HEK293 (cell line): ENCODE measurements at regions not wholly inside any gene's neighbourhood (a gene's known extent, or its start where the extent isn't known, plus 50 kb on each side); places are given as distances from the start of the nearest gene placed in this dataset.

Experiments used
- CTCF ChIA-PET: fragments of 350-600 bp; formaldehyde crosslinking; extraction: SDS; loops from one replicate; lab custom pipeline; 2021; ENCODE audit warnings: antibody characterized with exemption; lab: Yijun Ruan, JAX
- POLR2A ChIA-PET: fragments of 300-600 bp; formaldehyde crosslinking; extraction: SDS; loops from one replicate; lab custom pipeline; 2020; ENCODE audit warnings: antibody characterized with exemption, inconsistent platforms; lab: Yijun Ruan, JAX
- H3K27ac ChIP-seq: fragments of 200-500 bp; sonication (Bioruptor generic); 2 replicates; pipeline ENCODE4 v1.5.1; 2014; ENCODE audit warnings: low read depth, low read length, control low read depth, inconsistent platforms; ENCODE audit errors: extremely low read depth
- H3K36me3 ChIP-seq, 2 experiments: fragments of 200-500 bp in 1 of 2; sonication (Bioruptor generic) in 1 of 2; 1 replicate in 1 of 2; 2 replicates in 1 of 2; pipeline ENCODE4 v1.5.1; 2014 to 2017; ENCODE audit warnings: inconsistent platforms in 2 of 2, low read length in 2 of 2; ENCODE audit not compliant: control insufficient read depth in 2 of 2, insufficient read depth in 1 of 2
- H3K4me1 ChIP-seq: fragments of 200-500 bp; sonication (Bioruptor generic); 2 replicates; pipeline ENCODE4 v1.5.1; 2014; ENCODE audit warnings: mild to moderate bottlenecking, low read length, inconsistent platforms; ENCODE audit not compliant: control insufficient read depth, insufficient read depth
- H3K4me3 ChIP-seq: 2 replicates; pipeline ENCODE4 v1.5.1; 2011; ENCODE audit warnings: low read depth, mild to moderate bottlenecking, control low read depth, low read length, moderate library complexity
- H3K9me3 ChIP-seq: fragments of 200-500 bp; sonication (Bioruptor generic); 2 replicates; pipeline ENCODE4 v1.5.1; 2014; ENCODE audit warnings: low read depth, low read length, inconsistent platforms; ENCODE audit not compliant: control insufficient read depth, insufficient read depth
- EGR2 ChIP-seq: fragments of 450-650 bp; formaldehyde crosslinking; IDR thresholded peaks from 2 replicates; pipeline ENCODE4 v1.5.1; 2016; ENCODE audit warnings: low read depth, missing biosample characterization, missing genetic modification characterization
- KLF8 ChIP-seq: fragments of 450-650 bp; formaldehyde crosslinking; IDR thresholded peaks from 2 replicates; pipeline ENCODE4 v1.5.1; 2016; ENCODE audit warnings: missing biosample characterization, missing genetic modification characterization
- SETDB1 ChIP-seq: IDR thresholded peaks from one replicate; pipeline ENCODE4 v1.6.1; 2017; ENCODE audit warnings: mild to moderate bottlenecking, low read length, moderate library complexity, mixed read lengths; ENCODE audit not compliant: insufficient read length
- ZBTB20 ChIP-seq: fragments of 450-650 bp; formaldehyde crosslinking; IDR thresholded peaks from 2 replicates; pipeline ENCODE4 v1.5.1; 2016; ENCODE audit warnings: missing biosample characterization, missing genetic modification characterization
- ZNF202 ChIP-seq: fragments of 450-650 bp; formaldehyde crosslinking; IDR thresholded peaks from 2 replicates; pipeline ENCODE4 v1.5.1; 2016; ENCODE audit warnings: missing biosample characterization, missing genetic modification characterization, borderline replicate concordance
- ZNF221 ChIP-seq: fragments of 450-650 bp; formaldehyde crosslinking; IDR thresholded peaks from 2 replicates; pipeline ENCODE4 v1.5.1; 2017; ENCODE audit warnings: missing biosample characterization, missing genetic modification characterization, borderline replicate concordance
- ZNF223 ChIP-seq: fragments of 450-650 bp; formaldehyde crosslinking; IDR thresholded peaks from 2 replicates; pipeline ENCODE4 v1.5.1; 2016; ENCODE audit warnings: missing biosample characterization, missing genetic modification characterization
- ZNF24 ChIP-seq: fragments of 450-650 bp; formaldehyde crosslinking; IDR thresholded peaks from 2 replicates; pipeline ENCODE4 v1.5.1; 2016; ENCODE audit warnings: missing biosample characterization, missing genetic modification characterization
- ZNF335 ChIP-seq: fragments of 450-650 bp; formaldehyde crosslinking; conservative IDR thresholded peaks from 2 replicates; pipeline ENCODE4 v1.5.1; 2016; ENCODE audit warnings: missing biosample characterization, missing genetic modification characterization
- ZNF596 ChIP-seq: fragments of 450-650 bp; IDR thresholded peaks from 2 replicates; pipeline ENCODE4 v1.5.0; 2018; ENCODE audit warnings: missing biosample characterization, mild to moderate bottlenecking, missing genetic modification characterization, moderate library complexity
- ZNF701 ChIP-seq: fragments of 450-650 bp; formaldehyde crosslinking; IDR thresholded peaks from 2 replicates; pipeline ENCODE4 v1.5.1; 2016; ENCODE audit warnings: missing biosample characterization, missing genetic modification characterization
- ZNF837 ChIP-seq: fragments of 450-650 bp; formaldehyde crosslinking; IDR thresholded peaks from 2 replicates; pipeline ENCODE4 v1.5.1; 2016; ENCODE audit warnings: missing biosample characterization, missing genetic modification characterization
- ZNF843 ChIP-seq: fragments of 450-650 bp; formaldehyde crosslinking; IDR thresholded peaks from 2 replicates; pipeline ENCODE4 v1.5.1; 2016; ENCODE audit warnings: missing biosample characterization, missing genetic modification characterization
- TF ChIP-seq, protein P1 (sequence below): fragments of 450-650 bp; IDR thresholded peaks from 2 replicates; pipeline ENCODE4 v1.5.1; 2018; ENCODE audit warnings: missing biosample characterization, mild to moderate bottlenecking, missing genetic modification characterization
- TF ChIP-seq, protein P2 (sequence below): IDR thresholded peaks from 2 replicates; pipeline ENCODE4 v1.6.1; 2011; ENCODE audit warnings: mild to moderate bottlenecking, low read depth, low read length, borderline replicate concordance
- TF ChIP-seq, protein P3 (sequence below): fragments of 450-650 bp; formaldehyde crosslinking; IDR thresholded peaks from 2 replicates; pipeline ENCODE4 v1.5.1; 2016; ENCODE audit warnings: missing biosample characterization, missing genetic modification characterization, borderline replicate concordance
- TF ChIP-seq, protein P4 (sequence below): fragments of 450-650 bp; formaldehyde crosslinking; IDR thresholded peaks from 2 replicates; pipeline ENCODE4 v1.5.1; 2017; ENCODE audit warnings: missing biosample characterization, missing genetic modification characterization
- TF ChIP-seq, protein P5 (sequence below): fragments of 450-650 bp; formaldehyde crosslinking; IDR thresholded peaks from 2 replicates; pipeline ENCODE4 v1.5.1; 2016; ENCODE audit warnings: missing biosample characterization, missing genetic modification characterization
- TF ChIP-seq, protein P6 (sequence below): fragments of 450-650 bp; formaldehyde crosslinking; IDR thresholded peaks from 2 replicates; pipeline ENCODE4 v1.5.1; 2016; ENCODE audit warnings: missing biosample characterization, missing genetic modification characterization, low read depth

DNA sequence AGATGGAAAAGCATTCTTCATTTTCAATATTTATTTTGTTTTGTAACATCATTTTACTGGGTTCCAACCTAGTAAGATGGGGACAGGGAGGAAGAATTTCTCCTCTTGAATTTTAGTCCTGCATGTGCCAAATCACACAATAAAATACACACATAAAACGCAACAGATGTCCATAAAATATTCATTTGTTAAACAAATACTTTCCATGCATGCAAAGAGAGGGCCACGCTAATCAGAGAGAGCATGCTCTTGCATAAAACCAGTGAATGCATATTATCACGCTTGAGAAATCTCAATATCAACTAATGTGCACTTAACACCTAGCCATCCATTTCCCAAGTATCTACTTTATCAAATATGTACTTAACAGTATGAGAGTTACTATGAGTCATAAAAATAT is 212.6 kb upstream of the TARS1 start:
- CTCF ChIA-PET, result no interaction called here
- Histone ChIP-seq H3K27ac (no peak overlapping the region), H3K9me3 (no peaks in the 10 kb centered on the region)

DNA sequence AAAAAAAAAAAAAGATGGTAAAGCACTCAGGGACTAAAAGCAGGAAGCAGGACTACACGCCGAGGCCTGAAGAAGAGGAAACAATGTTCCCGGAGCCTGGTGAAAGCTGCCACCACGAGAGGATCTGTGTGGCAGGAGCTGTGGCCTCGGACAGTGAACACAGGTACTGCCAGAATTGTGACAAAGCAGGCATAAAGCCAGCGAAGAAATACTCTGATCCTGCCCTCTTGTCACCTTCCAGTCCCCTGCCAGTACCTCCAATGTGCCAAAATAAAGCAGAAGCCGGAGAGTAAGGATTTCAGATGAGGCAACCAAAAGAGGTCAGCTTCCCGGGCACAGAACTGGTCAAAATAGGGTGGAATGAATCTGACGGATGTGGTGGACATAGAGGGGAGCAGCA is 211.5 kb upstream of the TARS1 start:
- POLR2A ChIA-PET, result no interaction called here

More for the DNA sequence above, 212.6 kb upstream of the TARS1 start:
- H3K36me3 ChIP-seq, result no peaks in the 10 kb centered on the region
- POLR2A ChIA-PET, result no interaction called here
- TF ChIP-seq SETDB1, result no peak
- TF ChIP-seq, protein P1, sequence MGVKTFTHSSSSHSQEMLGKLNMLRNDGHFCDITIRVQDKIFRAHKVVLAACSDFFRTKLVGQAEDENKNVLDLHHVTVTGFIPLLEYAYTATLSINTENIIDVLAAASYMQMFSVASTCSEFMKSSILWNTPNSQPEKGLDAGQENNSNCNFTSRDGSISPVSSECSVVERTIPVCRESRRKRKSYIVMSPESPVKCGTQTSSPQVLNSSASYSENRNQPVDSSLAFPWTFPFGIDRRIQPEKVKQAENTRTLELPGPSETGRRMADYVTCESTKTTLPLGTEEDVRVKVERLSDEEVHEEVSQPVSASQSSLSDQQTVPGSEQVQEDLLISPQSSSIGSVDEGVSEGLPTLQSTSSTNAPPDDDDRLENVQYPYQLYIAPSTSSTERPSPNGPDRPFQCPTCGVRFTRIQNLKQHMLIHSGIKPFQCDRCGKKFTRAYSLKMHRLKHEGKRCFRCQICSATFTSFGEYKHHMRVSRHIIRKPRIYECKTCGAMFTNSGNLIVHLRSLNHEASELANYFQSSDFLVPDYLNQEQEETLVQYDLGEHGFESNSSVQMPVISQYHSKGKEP, result peak; percentile 76
- TF ChIP-seq, all 188 proteins: peak for 1
- Histone ChIP-seq H3K4me3 (no peak overlapping the region), H3K4me1 (peaks cover 38% of the 10 kb centered on the region)

DNA sequence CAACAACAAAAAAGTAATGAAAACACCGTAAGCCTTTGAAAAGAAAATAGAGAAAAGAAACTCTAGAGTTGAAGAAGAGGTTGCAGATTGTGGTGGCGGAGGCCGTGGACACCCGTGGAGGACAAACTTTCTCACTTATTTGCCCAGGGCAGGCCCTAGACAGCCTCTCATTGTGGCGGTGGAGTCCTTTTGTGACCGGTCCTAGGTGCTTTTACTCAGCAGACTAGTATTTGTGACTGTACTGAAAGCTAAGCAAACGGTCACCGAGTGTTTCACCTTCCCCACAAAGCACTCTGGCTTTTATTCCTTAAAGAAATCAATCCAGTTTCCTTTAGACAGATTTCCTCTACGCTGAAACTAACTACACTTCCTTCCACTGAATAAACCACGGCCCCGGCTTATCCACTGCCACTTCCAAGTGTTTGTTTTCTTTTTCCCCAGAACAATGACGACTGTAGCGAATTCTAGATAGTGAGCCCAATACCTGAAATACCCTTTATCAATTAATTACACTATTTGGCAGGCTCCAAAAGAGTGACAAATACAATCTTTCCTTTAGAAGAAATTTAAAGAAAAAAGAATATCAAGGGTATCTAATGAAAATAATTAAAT is 210.2 kb upstream of the TARS1 start:
- CTCF ChIA-PET, result interaction anchor here (0.6 kb wide), 1 partner anchor 66 kb away, joined by 3 read pairs; no protein-coding TSS in a partner anchor
- POLR2A ChIA-PET, result no interaction called here
- H3K4me3 ChIP-seq, result no peak overlapping the region
- no peaks in the 10 kb centered on the region for H3K9me3 ChIP-seq
- H3K4me1 ChIP-seq, result peaks cover 45% of the 10 kb centered on the region
- H3K36me3 ChIP-seq, result no peaks in the 10 kb centered on the region
- peak overlapping the region; percentile 34; the same call in 1 of the 2 replicates for H3K27ac ChIP-seq
- TF ChIP-seq ZNF335 (peak; percentile 85), EGR2 (tag by site-specific recombination) (no peak), ZNF843 (tag by site-specific recombination) (0 out of 2 replicates have a peak, but pooled peaks have one; percentile 25), ZNF221 (no peak), ZBTB20 (tag by site-specific recombination) (peak; percentile 26; the same call in 1 of the 2 replicates), ZNF202 (tag by site-specific recombination) (no peak), ZNF701 (tag by site-specific recombination) (no peak), ZNF837 (no peak), ZNF24 (tag by site-specific recombination) (no peak), KLF8 (no peak), ZNF223 (tag by site-specific recombination) (no peak)
- TF ChIP-seq, protein P2, sequence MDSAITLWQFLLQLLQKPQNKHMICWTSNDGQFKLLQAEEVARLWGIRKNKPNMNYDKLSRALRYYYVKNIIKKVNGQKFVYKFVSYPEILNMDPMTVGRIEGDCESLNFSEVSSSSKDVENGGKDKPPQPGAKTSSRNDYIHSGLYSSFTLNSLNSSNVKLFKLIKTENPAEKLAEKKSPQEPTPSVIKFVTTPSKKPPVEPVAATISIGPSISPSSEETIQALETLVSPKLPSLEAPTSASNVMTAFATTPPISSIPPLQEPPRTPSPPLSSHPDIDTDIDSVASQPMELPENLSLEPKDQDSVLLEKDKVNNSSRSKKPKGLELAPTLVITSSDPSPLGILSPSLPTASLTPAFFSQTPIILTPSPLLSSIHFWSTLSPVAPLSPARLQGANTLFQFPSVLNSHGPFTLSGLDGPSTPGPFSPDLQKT, result no peak
- TF ChIP-seq, protein P3, sequence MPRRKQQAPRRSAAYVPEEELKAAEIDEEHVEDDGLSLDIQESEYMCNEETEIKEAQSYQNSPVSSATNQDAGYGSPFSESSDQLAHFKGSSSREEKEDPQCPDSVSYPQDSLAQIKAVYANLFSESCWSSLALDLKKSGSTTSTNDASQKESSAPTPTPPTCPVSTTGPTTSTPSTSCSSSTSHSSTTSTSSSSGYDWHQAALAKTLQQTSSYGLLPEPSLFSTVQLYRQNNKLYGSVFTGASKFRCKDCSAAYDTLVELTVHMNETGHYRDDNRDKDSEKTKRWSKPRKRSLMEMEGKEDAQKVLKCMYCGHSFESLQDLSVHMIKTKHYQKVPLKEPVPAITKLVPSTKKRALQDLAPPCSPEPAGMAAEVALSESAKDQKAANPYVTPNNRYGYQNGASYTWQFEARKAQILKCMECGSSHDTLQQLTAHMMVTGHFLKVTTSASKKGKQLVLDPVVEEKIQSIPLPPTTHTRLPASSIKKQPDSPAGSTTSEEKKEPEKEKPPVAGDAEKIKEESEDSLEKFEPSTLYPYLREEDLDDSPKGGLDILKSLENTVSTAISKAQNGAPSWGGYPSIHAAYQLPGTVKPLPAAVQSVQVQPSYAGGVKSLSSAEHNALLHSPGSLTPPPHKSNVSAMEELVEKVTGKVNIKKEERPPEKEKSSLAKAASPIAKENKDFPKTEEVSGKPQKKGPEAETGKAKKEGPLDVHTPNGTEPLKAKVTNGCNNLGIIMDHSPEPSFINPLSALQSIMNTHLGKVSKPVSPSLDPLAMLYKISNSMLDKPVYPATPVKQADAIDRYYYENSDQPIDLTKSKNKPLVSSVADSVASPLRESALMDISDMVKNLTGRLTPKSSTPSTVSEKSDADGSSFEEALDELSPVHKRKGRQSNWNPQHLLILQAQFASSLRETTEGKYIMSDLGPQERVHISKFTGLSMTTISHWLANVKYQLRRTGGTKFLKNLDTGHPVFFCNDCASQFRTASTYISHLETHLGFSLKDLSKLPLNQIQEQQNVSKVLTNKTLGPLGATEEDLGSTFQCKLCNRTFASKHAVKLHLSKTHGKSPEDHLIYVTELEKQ (tag by site-specific recombination), result no peak
- TF ChIP-seq, protein P4, sequence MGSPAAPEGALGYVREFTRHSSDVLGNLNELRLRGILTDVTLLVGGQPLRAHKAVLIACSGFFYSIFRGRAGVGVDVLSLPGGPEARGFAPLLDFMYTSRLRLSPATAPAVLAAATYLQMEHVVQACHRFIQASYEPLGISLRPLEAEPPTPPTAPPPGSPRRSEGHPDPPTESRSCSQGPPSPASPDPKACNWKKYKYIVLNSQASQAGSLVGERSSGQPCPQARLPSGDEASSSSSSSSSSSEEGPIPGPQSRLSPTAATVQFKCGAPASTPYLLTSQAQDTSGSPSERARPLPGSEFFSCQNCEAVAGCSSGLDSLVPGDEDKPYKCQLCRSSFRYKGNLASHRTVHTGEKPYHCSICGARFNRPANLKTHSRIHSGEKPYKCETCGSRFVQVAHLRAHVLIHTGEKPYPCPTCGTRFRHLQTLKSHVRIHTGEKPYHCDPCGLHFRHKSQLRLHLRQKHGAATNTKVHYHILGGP (tag by site-specific recombination), result no peak
- TF ChIP-seq, protein P5, sequence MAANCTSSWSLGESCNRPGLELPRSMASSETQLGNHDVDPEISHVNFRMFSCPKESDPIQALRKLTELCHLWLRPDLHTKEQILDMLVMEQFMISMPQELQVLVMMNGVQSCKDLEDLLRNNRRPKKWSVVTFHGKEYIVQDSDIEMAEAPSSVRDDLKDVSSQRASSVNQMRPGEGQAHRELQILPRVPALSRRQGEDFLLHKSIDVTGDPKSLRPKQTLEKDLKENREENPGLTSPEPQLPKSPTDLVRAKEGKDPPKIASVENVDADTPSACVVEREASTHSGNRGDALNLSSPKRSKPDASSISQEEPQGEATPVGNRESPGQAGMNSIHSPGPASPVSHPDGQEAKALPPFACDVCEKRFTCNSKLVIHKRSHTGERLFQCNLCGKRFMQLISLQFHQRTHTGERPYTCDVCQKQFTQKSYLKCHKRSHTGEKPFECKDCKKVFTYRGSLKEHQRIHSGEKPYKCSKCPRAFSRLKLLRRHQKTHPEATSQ, result no peak
- TF ChIP-seq, protein P6, sequence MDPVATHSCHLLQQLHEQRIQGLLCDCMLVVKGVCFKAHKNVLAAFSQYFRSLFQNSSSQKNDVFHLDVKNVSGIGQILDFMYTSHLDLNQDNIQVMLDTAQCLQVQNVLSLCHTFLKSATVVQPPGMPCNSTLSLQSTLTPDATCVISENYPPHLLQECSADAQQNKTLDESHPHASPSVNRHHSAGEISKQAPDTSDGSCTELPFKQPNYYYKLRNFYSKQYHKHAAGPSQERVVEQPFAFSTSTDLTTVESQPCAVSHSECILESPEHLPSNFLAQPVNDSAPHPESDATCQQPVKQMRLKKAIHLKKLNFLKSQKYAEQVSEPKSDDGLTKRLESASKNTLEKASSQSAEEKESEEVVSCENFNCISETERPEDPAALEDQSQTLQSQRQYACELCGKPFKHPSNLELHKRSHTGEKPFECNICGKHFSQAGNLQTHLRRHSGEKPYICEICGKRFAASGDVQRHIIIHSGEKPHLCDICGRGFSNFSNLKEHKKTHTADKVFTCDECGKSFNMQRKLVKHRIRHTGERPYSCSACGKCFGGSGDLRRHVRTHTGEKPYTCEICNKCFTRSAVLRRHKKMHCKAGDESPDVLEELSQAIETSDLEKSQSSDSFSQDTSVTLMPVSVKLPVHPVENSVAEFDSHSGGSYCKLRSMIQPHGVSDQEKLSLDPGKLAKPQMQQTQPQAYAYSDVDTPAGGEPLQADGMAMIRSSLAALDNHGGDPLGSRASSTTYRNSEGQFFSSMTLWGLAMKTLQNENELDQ (tag by site-specific recombination), result no peak

More for the DNA sequence above, 211.5 kb upstream of the TARS1 start:
- H3K4me1 ChIP-seq, result peaks cover 45% of the 10 kb centered on the region
- H3K9me3 ChIP-seq, result no peaks in the 10 kb centered on the region
- CTCF ChIA-PET, result no interaction called here
- H3K4me3 ChIP-seq, result no peak overlapping the region
- H3K36me3 ChIP-seq, result no peaks in the 10 kb centered on the region
- TF ChIP-seq ZNF596 (tag by site-specific recombination), result no peak
- H3K27ac ChIP-seq, result 0 out of 2 replicates have a peak overlapping the region, but pooled peaks have one; percentile 14
